ENCODE measurements at regions not wholly inside any gene's neighbourhood (a gene's known extent, or its start where the extent isn't known, plus 50 kb on each side); places are given as distances from the start of the nearest gene placed in this dataset.

- TF ChIP-seq CTCF (IDR thresholded peaks at IDR 0.05) = no peak
- no peak for TF ChIP-seq EZH2 (IDR thresholded peaks at IDR 0.05)
- no peak for TF ChIP-seq EZH2phosphoT487 (IDR thresholded peaks at IDR 0.05)
Measured at GRCh38 chr9:80144856-80145255, 573.1 kb downstream of the TLE4 start.

Measured in neural progenitor cell (in vitro differentiated cells).